Astrocyte of the spinal cord (primary cell): ENCODE measurements at regions not wholly inside any gene's neighbourhood (a gene's known extent, or its start where the extent isn't known, plus 50 kb on each side); places are given as distances from the start of the nearest gene placed in this dataset.
"Not testable (repeated sequence)": the region's sequence is repeated elsewhere in the genome, so short reads cannot be mapped to it uniquely, and the experiment has no call there.

ENCODE experiments used
- DNase-seq: peaks from one replicate; pipeline ENCODE4 v3.0.0; 2011; ENCODE audit warnings: low read depth, low spot score
- H3K4me3 ChIP-seq: 2 replicates; pipeline ENCODE4 v1.5.1; 2011; ENCODE audit warnings: low read depth, mild to moderate bottlenecking, low read length, moderate library complexity
- CTCF ChIP-seq: IDR thresholded peaks from 2 replicates; pipeline ENCODE4 v1.5.1; 2012; ENCODE audit warnings: low read depth, mild to moderate bottlenecking, low read length, inconsistent platforms
- in situ Hi-C: cut with HindIII; loops from 2 replicates; pipeline ENCODE4 v1.10.0; 2017; ENCODE audit warnings: low sequenced_read_pairs

GRCh38 chr17:71446645-71447437 lies 674.0 kb upstream of the SOX9 start:
- TF ChIP-seq CTCF, result no peak
- H3K4me3 ChIP-seq, result no peak overlapping the region
- in situ Hi-C loops, result no loop called here
- no peak for DNase-seq

GRCh38 chr17:71447644-71448043 lies 673.2 kb upstream of the SOX9 start:
- H3K4me3 ChIP-seq, result no peak overlapping the region
- TF ChIP-seq CTCF, result no peak
- in situ Hi-C loops, result no loop called here
- no peak for DNase-seq

- in situ Hi-C loops, H3K4me3 ChIP-seq, DNase-seq: not testable (repeated sequence)
Observed at GRCh38 chr17:71450657-71451056, 670.2 kb upstream of the SOX9 start.

- no peak for DNase-seq
- H3K4me3 ChIP-seq, result no peak overlapping the region
- in situ Hi-C loops, result no loop called here
- TF ChIP-seq CTCF, result no peak
Observed at GRCh38 chr17:71453876-71454422, 666.9 kb upstream of the SOX9 start.

- no peak overlapping the region for H3K4me3 ChIP-seq
- TF ChIP-seq CTCF, result no peak
- in situ Hi-C loops, result no loop called here
- DNase-seq, result no peak
Observed at GRCh38 chr17:71455219-71455618, 665.6 kb upstream of the SOX9 start.

GRCh38 chr17:71458322-71458721 lies 662.5 kb upstream of the SOX9 start:
- H3K4me3 ChIP-seq, result no peak overlapping the region
- no peak for TF ChIP-seq CTCF
- in situ Hi-C loops, result no loop called here
- DNase-seq, result no peak

- in situ Hi-C loops, result no loop called here
- peak; percentile 46 for DNase-seq
Observed at GRCh38 chr17:71460943-71461342, 659.9 kb upstream of the SOX9 start.

More at GRCh38 chr17:71460943-71461342, 659.9 kb upstream of the SOX9 start:
- no peak overlapping the region for H3K4me3 ChIP-seq
- TF ChIP-seq CTCF, result peak; percentile 41
